ENCODE measurements at regions not wholly inside any gene's neighbourhood (a gene's known extent, or its start where the extent isn't known, plus 50 kb on each side); places are given as distances from the start of the nearest gene placed in this dataset.

- intact Hi-C loops (cut with DNase I), result loop anchor here (5.0 kb wide), 1 partner anchor 514 kb away; no protein-coding TSS in a partner anchor
- Histone ChIP-seq H3K27me3 (no peaks in the 10 kb centered on the region), H3K27ac (no peak overlapping the region), H3K4me3 (no peak overlapping the region), H3K4me1 (no peaks in the 10 kb centered on the region), H3K9me3 (no peaks in the 10 kb centered on the region), H3K36me3 (no peaks in the 10 kb centered on the region)
- TF ChIP-seq POLR2A (IDR thresholded peaks at IDR 0.05) (no peak), POLR2AphosphoS5 (IDR thresholded peaks at IDR 0.05; ENCODE audit: insufficient read depth in 1 of 2, low read depth in 1 of 2) (no peak), CTCF (IDR thresholded peaks at IDR 0.05) (no peak)
- DNase-seq (ENCODE audit: extremely low spot score in 2 of 2), result no peak
Measured at GRCh38 chr1:209130886-209131285, 452.6 kb upstream of the CAMK1G start.

GRCh38 chr1:209132736-209133467, 450.6 kb upstream of the CAMK1G start:
- H3K9me3 ChIP-seq, result no peaks in the 10 kb centered on the region
- TF ChIP-seq POLR2A (IDR thresholded peaks at IDR 0.05), result no peak
- TF ChIP-seq CTCF (IDR thresholded peaks at IDR 0.05), result no peak
- TF ChIP-seq POLR2AphosphoS5 (IDR thresholded peaks at IDR 0.05; ENCODE audit: insufficient read depth in 1 of 2, low read depth in 1 of 2), result no peak

GRCh38 chr1:209134001-209134400, 449.5 kb upstream of the CAMK1G start:
- H3K27ac ChIP-seq, result no peak overlapping the region
- TF ChIP-seq CTCF (IDR thresholded peaks at IDR 0.05), result no peak
- TF ChIP-seq POLR2AphosphoS5 (IDR thresholded peaks at IDR 0.05; ENCODE audit: insufficient read depth in 1 of 2, low read depth in 1 of 2), result no peak
- no peak for TF ChIP-seq POLR2A (IDR thresholded peaks at IDR 0.05)
- intact Hi-C loops (cut with DNase I), result loop anchor here (5.0 kb wide), 1 partner anchor 517 kb away; no protein-coding TSS in a partner anchor
- DNase-seq (ENCODE audit: extremely low spot score in 2 of 2), result no peak
- no peaks in the 10 kb centered on the region for H3K27me3 ChIP-seq
- no peaks in the 10 kb centered on the region for H3K9me3 ChIP-seq
- no peaks in the 10 kb centered on the region for H3K36me3 ChIP-seq
- H3K4me1 ChIP-seq, result no peaks in the 10 kb centered on the region
- H3K4me3 ChIP-seq, result no peak overlapping the region

More at GRCh38 chr1:209132736-209133467, 450.6 kb upstream of the CAMK1G start:
- H3K36me3 ChIP-seq, result no peaks in the 10 kb centered on the region
- intact Hi-C loops (cut with DNase I), result loop anchor here (5.0 kb wide), 1 partner anchor 516 kb away; no protein-coding TSS in a partner anchor
- DNase-seq (ENCODE audit: extremely low spot score in 2 of 2), result no peak
- no peak overlapping the region for H3K27ac ChIP-seq
- no peak overlapping the region for H3K4me3 ChIP-seq
- no peaks in the 10 kb centered on the region for H3K27me3 ChIP-seq
- H3K4me1 ChIP-seq, result no peaks in the 10 kb centered on the region

GRCh38 chr1:209143916-209144315, 439.6 kb upstream of the CAMK1G start:
- Histone ChIP-seq H3K27ac (no peak overlapping the region), H3K9me3 (no peaks in the 10 kb centered on the region), H3K4me1 (no peaks in the 10 kb centered on the region), H3K27me3 (no peaks in the 10 kb centered on the region), H3K4me3 (no peak overlapping the region), H3K36me3 (no peaks in the 10 kb centered on the region)
- DNase-seq (ENCODE audit: extremely low spot score in 2 of 2), result no peak
- TF ChIP-seq CTCF (IDR thresholded peaks at IDR 0.05) (no peak), POLR2A (IDR thresholded peaks at IDR 0.05) (no peak), POLR2AphosphoS5 (IDR thresholded peaks at IDR 0.05; ENCODE audit: insufficient read depth in 1 of 2, low read depth in 1 of 2) (no peak)
- intact Hi-C loops (cut with DNase I), result no loop called here

- H3K4me3 ChIP-seq, result no peak overlapping the region
- no peaks in the 10 kb centered on the region for H3K4me1 ChIP-seq
- H3K27me3 ChIP-seq, result no peaks in the 10 kb centered on the region
- H3K27ac ChIP-seq, result no peak overlapping the region
- H3K36me3 ChIP-seq, result no peaks in the 10 kb centered on the region
- intact Hi-C loops (cut with DNase I), result no loop called here
- TF ChIP-seq POLR2AphosphoS5 (IDR thresholded peaks at IDR 0.05; ENCODE audit: insufficient read depth in 1 of 2, low read depth in 1 of 2) (no peak), CTCF (IDR thresholded peaks at IDR 0.05) (no peak), POLR2A (IDR thresholded peaks at IDR 0.05) (no peak)
- DNase-seq (ENCODE audit: extremely low spot score in 2 of 2), result no peak
- no peaks in the 10 kb centered on the region for H3K9me3 ChIP-seq
Measured at GRCh38 chr1:209150114-209150513, 433.4 kb upstream of the CAMK1G start.
